Activated T-helper 17 cell treated with anti-CD3 and anti-CD28 coated beads, Interleukin-2, amount 50 U/mL, for 72 hours (primary cell): ENCODE measurements at regions not wholly inside any gene's neighbourhood (a gene's known extent, or its start where the extent isn't known, plus 50 kb on each side); places are given as distances from the start of the nearest gene placed in this dataset.

Source experiments
- ATAC-seq: fragments of 150-1000 bp; cut with Tn5 transposase; replicated peaks from 2 replicates; pipeline ENCODE4 v1.10.0; 2021; ENCODE audit warnings: mild to moderate bottlenecking, moderate library complexity
- H3K27ac Mint-ChIP-seq: one replicate; pipeline ENCODE4 v1.8.0; 2022; ENCODE audit warnings: mixed read lengths
- H3K27me3 Mint-ChIP-seq: one replicate; pipeline ENCODE4 v1.8.0; 2022; ENCODE audit warnings: mixed read lengths
- H3K36me3 Mint-ChIP-seq: one replicate; pipeline ENCODE4 v1.8.0; 2022; ENCODE audit warnings: low read depth, mild to moderate bottlenecking, mixed read lengths
- H3K4me1 Mint-ChIP-seq: one replicate; pipeline ENCODE4 v1.8.0; 2022; ENCODE audit warnings: mixed read lengths
- H3K4me3 Mint-ChIP-seq: one replicate; pipeline ENCODE4 v1.8.0; 2022; ENCODE audit warnings: mild to moderate bottlenecking, mixed read lengths
- H3K9me3 Mint-ChIP-seq: one replicate; pipeline ENCODE4 v1.8.0; 2022; ENCODE audit warnings: mixed read lengths

- H3K36me3 Mint-ChIP-seq: no peaks in the 10 kb centered on the region
- ATAC-seq: no peak
- H3K27ac Mint-ChIP-seq: no peak overlapping the region
- H3K9me3 Mint-ChIP-seq: peaks cover 9% of the 10 kb centered on the region
- H3K4me1 Mint-ChIP-seq: no peaks in the 10 kb centered on the region
- H3K4me3 Mint-ChIP-seq: no peak overlapping the region
- no peaks in the 10 kb centered on the region for H3K27me3 Mint-ChIP-seq
Measured at GRCh38 chr18:4638680-4639079, 183.6 kb upstream of the DLGAP1 start.

GRCh38 chr18:4637876-4638275, 182.8 kb upstream of the DLGAP1 start:
- no peaks in the 10 kb centered on the region for H3K36me3 Mint-ChIP-seq
- no peak for ATAC-seq
- H3K27ac Mint-ChIP-seq: no peak overlapping the region
- H3K4me3 Mint-ChIP-seq: no peak overlapping the region
- H3K9me3 Mint-ChIP-seq: peaks cover 9% of the 10 kb centered on the region
- no peaks in the 10 kb centered on the region for H3K4me1 Mint-ChIP-seq
- no peaks in the 10 kb centered on the region for H3K27me3 Mint-ChIP-seq

GRCh38 chr18:4636967-4637366, 181.9 kb upstream of the DLGAP1 start:
- Mint-ChIP-seq H3K4me3 (no peak overlapping the region), H3K27ac (no peak overlapping the region), H3K36me3 (no peaks in the 10 kb centered on the region), H3K4me1 (no peaks in the 10 kb centered on the region), H3K9me3 (peaks cover 12% of the 10 kb centered on the region), H3K27me3 (no peaks in the 10 kb centered on the region)
- ATAC-seq: no peak

- Mint-ChIP-seq H3K36me3 (no peaks in the 10 kb centered on the region), H3K4me1 (no peaks in the 10 kb centered on the region), H3K9me3 (peaks cover 9% of the 10 kb centered on the region), H3K27ac (no peak overlapping the region), H3K27me3 (no peaks in the 10 kb centered on the region), H3K4me3 (no peak overlapping the region)
- no peak for ATAC-seq
Measured at GRCh38 chr18:4631239-4631638, 176.1 kb upstream of the DLGAP1 start.

GRCh38 chr18:4605212-4605611, 150.1 kb upstream of the DLGAP1 start:
- Mint-ChIP-seq H3K27ac (no peak overlapping the region), H3K4me3 (no peak overlapping the region), H3K4me1 (no peaks in the 10 kb centered on the region), H3K36me3 (no peaks in the 10 kb centered on the region), H3K9me3 (peaks cover 7% of the 10 kb centered on the region), H3K27me3 (no peaks in the 10 kb centered on the region)
- ATAC-seq: no peak

GRCh38 chr18:4603955-4604354, 148.8 kb upstream of the DLGAP1 start:
- H3K36me3 Mint-ChIP-seq: no peaks in the 10 kb centered on the region
- no peak overlapping the region for H3K4me3 Mint-ChIP-seq
- no peaks in the 10 kb centered on the region for H3K27me3 Mint-ChIP-seq
- peaks cover 4% of the 10 kb centered on the region for H3K9me3 Mint-ChIP-seq
- no peak overlapping the region for H3K27ac Mint-ChIP-seq
- no peaks in the 10 kb centered on the region for H3K4me1 Mint-ChIP-seq
- ATAC-seq: no peak

GRCh38 chr18:4599312-4599711, 144.2 kb upstream of the DLGAP1 start:
- no peaks in the 10 kb centered on the region for H3K4me1 Mint-ChIP-seq
- H3K4me3 Mint-ChIP-seq: no peak overlapping the region
- H3K9me3 Mint-ChIP-seq: no peaks in the 10 kb centered on the region
- H3K27ac Mint-ChIP-seq: no peak overlapping the region
- H3K27me3 Mint-ChIP-seq: no peaks in the 10 kb centered on the region
- no peaks in the 10 kb centered on the region for H3K36me3 Mint-ChIP-seq
- ATAC-seq: no peak

- Mint-ChIP-seq H3K4me3 (no peak overlapping the region), H3K36me3 (no peaks in the 10 kb centered on the region), H3K27ac (no peak overlapping the region), H3K4me1 (no peaks in the 10 kb centered on the region), H3K9me3 (no peaks in the 10 kb centered on the region), H3K27me3 (no peaks in the 10 kb centered on the region)
- no peak for ATAC-seq
Measured at GRCh38 chr18:4597301-4597700, 142.2 kb upstream of the DLGAP1 start.

GRCh38 chr18:4593895-4594294, 138.8 kb upstream of the DLGAP1 start:
- H3K4me3 Mint-ChIP-seq: no peak overlapping the region
- H3K27ac Mint-ChIP-seq: no peak overlapping the region
- no peaks in the 10 kb centered on the region for H3K9me3 Mint-ChIP-seq
- no peaks in the 10 kb centered on the region for H3K4me1 Mint-ChIP-seq
- H3K27me3 Mint-ChIP-seq: no peaks in the 10 kb centered on the region
- ATAC-seq: no peak
- H3K36me3 Mint-ChIP-seq: no peaks in the 10 kb centered on the region

GRCh38 chr18:4593459-4593858, 138.4 kb upstream of the DLGAP1 start:
- Mint-ChIP-seq H3K36me3 (no peaks in the 10 kb centered on the region), H3K27me3 (no peaks in the 10 kb centered on the region), H3K4me3 (no peak overlapping the region), H3K27ac (no peak overlapping the region), H3K9me3 (no peaks in the 10 kb centered on the region), H3K4me1 (no peaks in the 10 kb centered on the region)
- ATAC-seq: no peak

- Mint-ChIP-seq H3K9me3 (peaks cover 6% of the 10 kb centered on the region), H3K27ac (no peak overlapping the region), H3K4me3 (no peak overlapping the region), H3K4me1 (no peaks in the 10 kb centered on the region), H3K27me3 (no peaks in the 10 kb centered on the region), H3K36me3 (no peaks in the 10 kb centered on the region)
- no peak for ATAC-seq
Measured at GRCh38 chr18:4589056-4589800, 134.1 kb upstream of the DLGAP1 start.

- Mint-ChIP-seq H3K4me3 (no peak overlapping the region), H3K4me1 (no peaks in the 10 kb centered on the region), H3K27ac (no peak overlapping the region), H3K9me3 (peaks cover 6% of the 10 kb centered on the region), H3K27me3 (no peaks in the 10 kb centered on the region), H3K36me3 (no peaks in the 10 kb centered on the region)
- ATAC-seq: no peak
Measured at GRCh38 chr18:4587204-4587603, 132.1 kb upstream of the DLGAP1 start.

- no peak for ATAC-seq
- no peaks in the 10 kb centered on the region for H3K4me1 Mint-ChIP-seq
- H3K36me3 Mint-ChIP-seq: no peaks in the 10 kb centered on the region
- H3K27ac Mint-ChIP-seq: no peak overlapping the region
- H3K4me3 Mint-ChIP-seq: no peak overlapping the region
- H3K9me3 Mint-ChIP-seq: peaks cover 10% of the 10 kb centered on the region
- no peaks in the 10 kb centered on the region for H3K27me3 Mint-ChIP-seq
Measured at GRCh38 chr18:4586731-4587130, 131.6 kb upstream of the DLGAP1 start.

GRCh38 chr18:4582431-4583335, 127.6 kb upstream of the DLGAP1 start:
- H3K27me3 Mint-ChIP-seq: no peaks in the 10 kb centered on the region
- no peak overlapping the region for H3K4me3 Mint-ChIP-seq
- H3K4me1 Mint-ChIP-seq: no peaks in the 10 kb centered on the region
- peaks cover 12% of the 10 kb centered on the region for H3K9me3 Mint-ChIP-seq
- no peaks in the 10 kb centered on the region for H3K36me3 Mint-ChIP-seq
- no peak overlapping the region for H3K27ac Mint-ChIP-seq
- no peak for ATAC-seq

GRCh38 chr18:4581966-4582365, 126.9 kb upstream of the DLGAP1 start:
- Mint-ChIP-seq H3K36me3 (no peaks in the 10 kb centered on the region), H3K4me1 (no peaks in the 10 kb centered on the region), H3K27me3 (no peaks in the 10 kb centered on the region), H3K9me3 (peaks cover 14% of the 10 kb centered on the region), H3K4me3 (no peak overlapping the region), H3K27ac (no peak overlapping the region)
- ATAC-seq: no peak
